Neural cell (in vitro differentiated cells): ENCODE measurements at regions not wholly inside any gene's neighbourhood (a gene's known extent, or its start where the extent isn't known, plus 50 kb on each side); places are given as distances from the start of the nearest gene placed in this dataset.

Experiments used
- EP300 ChIP-seq: fragments of 450-650 bp; conservative IDR thresholded peaks from 2 replicates; pipeline ENCODE4 v1.6.1; 2014; ENCODE audit warnings: antibody characterized with exemption, mild to moderate bottlenecking, moderate library complexity; ENCODE audit not compliant: poor library complexity, severe bottlenecking
- EZH2 ChIP-seq: fragments of 200-600, 300-800 bp; shearing (Covaris generic), sonication (generic); IDR thresholded peaks from 2 replicates; pipeline ENCODE4 v1.6.1; 2014; ENCODE audit warnings: antibody characterized with exemption, low read length, borderline replicate concordance, mild to moderate bottlenecking; ENCODE audit not compliant: insufficient read depth, poor library complexity, severe bottlenecking
- MXI1 ChIP-seq: fragments of 450-650 bp; conservative IDR thresholded peaks from 2 replicates; pipeline ENCODE4 v1.6.1; 2014; ENCODE audit warnings: antibody characterized with exemption, mild to moderate bottlenecking; ENCODE audit not compliant: poor library complexity, severe bottlenecking
- POLR2AphosphoS5 ChIP-seq: IDR thresholded peaks from 2 replicates; pipeline ENCODE4 v1.6.1; 2012
- RAD21 ChIP-seq: fragments of 450-650 bp; conservative IDR thresholded peaks from 2 replicates; pipeline ENCODE4 v1.6.1; 2014; ENCODE audit warnings: antibody characterized with exemption, mild to moderate bottlenecking, moderate library complexity
- SMC3 ChIP-seq: fragments of 450-650 bp; conservative IDR thresholded peaks from 2 replicates; pipeline ENCODE4 v1.6.1; 2014; ENCODE audit warnings: antibody characterized with exemption, mild to moderate bottlenecking, moderate library complexity; ENCODE audit not compliant: poor library complexity
- TF ChIP-seq, protein P1 (sequence below): fragments of 450-650 bp; IDR thresholded peaks from 2 replicates; pipeline ENCODE4 v1.5.1; 2014; ENCODE audit warnings: antibody characterized with exemption, mild to moderate bottlenecking, moderate library complexity; ENCODE audit not compliant: poor library complexity, severe bottlenecking
- TF ChIP-seq, protein P2 (sequence below): IDR thresholded peaks from 2 replicates; pipeline ENCODE4 v1.6.1; 2012; ENCODE audit warnings: borderline replicate concordance

DNA sequence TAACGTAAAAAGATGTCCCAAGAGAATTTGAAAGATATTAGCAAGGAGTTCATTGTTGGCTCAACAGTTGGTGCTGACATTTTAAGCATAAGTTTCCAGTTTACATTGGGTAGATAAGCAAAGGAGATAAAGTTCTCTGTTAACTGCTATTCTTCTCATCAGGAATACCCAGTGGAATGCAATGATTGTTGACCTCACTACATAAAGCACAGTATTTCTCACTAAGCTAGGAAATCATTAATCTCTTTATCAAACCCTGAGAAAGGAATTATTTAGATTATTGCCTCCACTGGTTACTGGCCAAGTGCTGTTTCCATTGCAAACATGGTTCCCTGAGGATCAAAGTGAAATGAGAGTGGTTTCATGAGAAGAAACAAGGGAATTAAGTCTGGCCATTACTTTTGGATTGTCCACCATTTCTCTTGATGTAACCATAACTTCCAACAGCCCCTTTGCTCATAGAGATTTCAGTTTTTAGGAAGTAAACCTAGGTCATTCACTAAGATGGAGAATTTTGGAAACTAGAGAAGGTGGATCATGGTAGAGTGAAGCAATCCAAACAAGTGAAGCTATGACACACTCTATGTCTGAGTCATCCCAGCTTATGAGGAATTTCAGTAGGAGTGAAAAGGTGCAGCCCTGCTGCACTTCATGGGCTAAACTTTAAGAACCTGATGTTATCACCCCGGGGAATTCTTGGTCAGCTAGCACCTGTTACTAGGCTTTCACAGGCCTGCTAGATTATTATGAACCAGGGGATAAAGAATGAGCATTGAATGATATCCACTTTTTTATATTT lies 163.4 kb downstream of the AREG start:
- TF ChIP-seq, protein P1, sequence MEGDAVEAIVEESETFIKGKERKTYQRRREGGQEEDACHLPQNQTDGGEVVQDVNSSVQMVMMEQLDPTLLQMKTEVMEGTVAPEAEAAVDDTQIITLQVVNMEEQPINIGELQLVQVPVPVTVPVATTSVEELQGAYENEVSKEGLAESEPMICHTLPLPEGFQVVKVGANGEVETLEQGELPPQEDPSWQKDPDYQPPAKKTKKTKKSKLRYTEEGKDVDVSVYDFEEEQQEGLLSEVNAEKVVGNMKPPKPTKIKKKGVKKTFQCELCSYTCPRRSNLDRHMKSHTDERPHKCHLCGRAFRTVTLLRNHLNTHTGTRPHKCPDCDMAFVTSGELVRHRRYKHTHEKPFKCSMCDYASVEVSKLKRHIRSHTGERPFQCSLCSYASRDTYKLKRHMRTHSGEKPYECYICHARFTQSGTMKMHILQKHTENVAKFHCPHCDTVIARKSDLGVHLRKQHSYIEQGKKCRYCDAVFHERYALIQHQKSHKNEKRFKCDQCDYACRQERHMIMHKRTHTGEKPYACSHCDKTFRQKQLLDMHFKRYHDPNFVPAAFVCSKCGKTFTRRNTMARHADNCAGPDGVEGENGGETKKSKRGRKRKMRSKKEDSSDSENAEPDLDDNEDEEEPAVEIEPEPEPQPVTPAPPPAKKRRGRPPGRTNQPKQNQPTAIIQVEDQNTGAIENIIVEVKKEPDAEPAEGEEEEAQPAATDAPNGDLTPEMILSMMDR = no peak
- TF ChIP-seq EP300 (no peak), RAD21 (no peak), EZH2 (no peak), MXI1 (no peak), SMC3 (no peak), POLR2AphosphoS5 (no peak)
- TF ChIP-seq, protein P2, sequence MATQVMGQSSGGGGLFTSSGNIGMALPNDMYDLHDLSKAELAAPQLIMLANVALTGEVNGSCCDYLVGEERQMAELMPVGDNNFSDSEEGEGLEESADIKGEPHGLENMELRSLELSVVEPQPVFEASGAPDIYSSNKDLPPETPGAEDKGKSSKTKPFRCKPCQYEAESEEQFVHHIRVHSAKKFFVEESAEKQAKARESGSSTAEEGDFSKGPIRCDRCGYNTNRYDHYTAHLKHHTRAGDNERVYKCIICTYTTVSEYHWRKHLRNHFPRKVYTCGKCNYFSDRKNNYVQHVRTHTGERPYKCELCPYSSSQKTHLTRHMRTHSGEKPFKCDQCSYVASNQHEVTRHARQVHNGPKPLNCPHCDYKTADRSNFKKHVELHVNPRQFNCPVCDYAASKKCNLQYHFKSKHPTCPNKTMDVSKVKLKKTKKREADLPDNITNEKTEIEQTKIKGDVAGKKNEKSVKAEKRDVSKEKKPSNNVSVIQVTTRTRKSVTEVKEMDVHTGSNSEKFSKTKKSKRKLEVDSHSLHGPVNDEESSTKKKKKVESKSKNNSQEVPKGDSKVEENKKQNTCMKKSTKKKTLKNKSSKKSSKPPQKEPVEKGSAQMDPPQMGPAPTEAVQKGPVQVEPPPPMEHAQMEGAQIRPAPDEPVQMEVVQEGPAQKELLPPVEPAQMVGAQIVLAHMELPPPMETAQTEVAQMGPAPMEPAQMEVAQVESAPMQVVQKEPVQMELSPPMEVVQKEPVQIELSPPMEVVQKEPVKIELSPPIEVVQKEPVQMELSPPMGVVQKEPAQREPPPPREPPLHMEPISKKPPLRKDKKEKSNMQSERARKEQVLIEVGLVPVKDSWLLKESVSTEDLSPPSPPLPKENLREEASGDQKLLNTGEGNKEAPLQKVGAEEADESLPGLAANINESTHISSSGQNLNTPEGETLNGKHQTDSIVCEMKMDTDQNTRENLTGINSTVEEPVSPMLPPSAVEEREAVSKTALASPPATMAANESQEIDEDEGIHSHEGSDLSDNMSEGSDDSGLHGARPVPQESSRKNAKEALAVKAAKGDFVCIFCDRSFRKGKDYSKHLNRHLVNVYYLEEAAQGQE = no peak
